HUES6 (cell line): ENCODE measurements at regions not wholly inside any gene's neighbourhood (a gene's known extent, or its start where the extent isn't known, plus 50 kb on each side); places are given as distances from the start of the nearest gene placed in this dataset.

ENCODE experiments used
- H3K27ac ChIP-seq: 2 replicates; pipeline ENCODE4 v1.7.0; 2013; ENCODE audit warnings: low read depth, mild to moderate bottlenecking, low read length, inconsistent platforms
- H3K27me3 ChIP-seq: 2 replicates; pipeline ENCODE4 v1.6.1; 2013; ENCODE audit warnings: low read length; ENCODE audit not compliant: control insufficient read depth, insufficient read depth
- H3K36me3 ChIP-seq: 2 replicates; pipeline ENCODE4 v1.6.1; 2013; ENCODE audit warnings: low read length; ENCODE audit not compliant: control insufficient read depth, insufficient read depth
- H3K4me1 ChIP-seq: 2 replicates; pipeline ENCODE4 v1.6.1; 2013; ENCODE audit warnings: low read length; ENCODE audit not compliant: control insufficient read depth, insufficient read depth
- H3K4me3 ChIP-seq: 2 replicates; pipeline ENCODE4 v1.5.1; 2013; ENCODE audit warnings: low read depth, low read length
- H3K9ac ChIP-seq: one replicate; pipeline ENCODE4 v1.6.1; 2013; ENCODE audit warnings: mild to moderate bottlenecking, low read length
- H3K9me3 ChIP-seq: 2 replicates; pipeline ENCODE4 v1.6.1; 2013; ENCODE audit warnings: low read depth, low read length; ENCODE audit not compliant: control insufficient read depth, insufficient read depth

GRCh38 chr2:8039732-8040131, 642.1 kb upstream of the ID2 start:
- Histone ChIP-seq H3K36me3 (no peaks in the 10 kb centered on the region), H3K4me3 (no peak overlapping the region)

DNA sequence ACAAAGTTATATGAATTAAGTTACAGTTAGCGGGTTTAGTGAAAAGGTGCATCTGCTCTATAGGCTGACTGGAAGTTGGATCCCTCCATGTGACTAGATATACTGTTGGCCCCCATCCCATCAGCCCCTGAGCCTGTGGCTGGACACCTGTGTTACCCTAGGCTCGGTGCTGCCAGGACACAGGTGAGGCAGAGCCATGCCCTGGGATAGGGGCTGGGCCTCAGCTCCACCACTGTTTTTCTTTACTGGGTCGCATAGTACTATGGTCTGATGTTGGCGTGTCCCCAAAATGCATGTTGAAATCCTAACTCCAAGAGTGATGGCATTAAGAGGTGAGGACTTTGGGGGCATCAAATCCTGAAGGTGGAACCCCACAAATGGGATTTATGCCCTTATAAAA, 638.6 kb upstream of the ID2 start:
- Histone ChIP-seq H3K4me3 (no peak overlapping the region), H3K9me3 (peaks cover 5% of the 10 kb centered on the region; the same call in 1 of the 2 replicates), H3K36me3 (no peaks in the 10 kb centered on the region), H3K9ac (no peak overlapping the region), H3K27me3 (no peaks in the 10 kb centered on the region), H3K27ac (no peak overlapping the region), H3K4me1 (no peaks in the 10 kb centered on the region)

More at GRCh38 chr2:8039732-8040131, 642.1 kb upstream of the ID2 start:
- H3K9me3 ChIP-seq = peaks cover 5% of the 10 kb centered on the region; the same call in 1 of the 2 replicates
- H3K27me3 ChIP-seq = no peaks in the 10 kb centered on the region
- no peak overlapping the region for H3K9ac ChIP-seq
- no peak overlapping the region for H3K27ac ChIP-seq
- H3K4me1 ChIP-seq = no peaks in the 10 kb centered on the region

- Histone ChIP-seq H3K4me1 (no peaks in the 10 kb centered on the region), H3K9ac (no peak overlapping the region), H3K27ac (no peak overlapping the region), H3K27me3 (no peaks in the 10 kb centered on the region), H3K4me3 (no peak overlapping the region), H3K9me3 (peaks cover 5% of the 10 kb centered on the region; the same call in 1 of the 2 replicates), H3K36me3 (no peaks in the 10 kb centered on the region)
These were observed 637.7 kb upstream of the ID2 start for GRCh38 chr2:8044046-8044594.

GRCh38 chr2:8045081-8045614, 636.7 kb upstream of the ID2 start:
- H3K9me3 ChIP-seq = peaks cover 5% of the 10 kb centered on the region; the same call in 1 of the 2 replicates
- no peaks in the 10 kb centered on the region for H3K27me3 ChIP-seq
- H3K4me1 ChIP-seq = no peaks in the 10 kb centered on the region
- H3K9ac ChIP-seq = no peak overlapping the region
- no peak overlapping the region for H3K4me3 ChIP-seq
- no peaks in the 10 kb centered on the region for H3K36me3 ChIP-seq
- H3K27ac ChIP-seq = no peak overlapping the region

GRCh38 chr2:8046849-8047248, 635.0 kb upstream of the ID2 start:
- H3K4me1 ChIP-seq = no peaks in the 10 kb centered on the region
- H3K9ac ChIP-seq = no peak overlapping the region
- peaks cover 5% of the 10 kb centered on the region; the same call in 1 of the 2 replicates for H3K9me3 ChIP-seq
- H3K4me3 ChIP-seq = no peak overlapping the region
- H3K27me3 ChIP-seq = no peaks in the 10 kb centered on the region
- no peak overlapping the region for H3K27ac ChIP-seq
- no peaks in the 10 kb centered on the region for H3K36me3 ChIP-seq

DNA sequence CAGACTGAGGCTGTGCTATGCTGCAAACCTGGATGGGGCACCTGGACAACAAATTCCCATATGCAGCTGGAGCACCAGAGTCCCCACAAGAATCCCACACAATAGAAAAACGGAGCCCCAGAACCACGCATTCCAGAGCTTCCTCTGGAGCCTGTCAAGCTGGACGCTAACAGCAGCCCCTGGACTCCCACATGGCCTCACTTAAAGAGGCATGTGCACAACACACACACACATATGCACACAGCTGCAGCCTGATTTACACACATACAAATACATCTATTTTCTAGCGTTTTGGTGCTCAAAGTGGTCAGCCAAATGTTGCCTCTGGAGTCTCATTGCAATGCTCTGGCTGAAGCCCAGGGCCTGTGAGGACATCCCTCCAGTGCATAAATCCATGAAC, 632.7 kb upstream of the ID2 start:
- Histone ChIP-seq H3K36me3 (no peaks in the 10 kb centered on the region), H3K9ac (no peak overlapping the region)

DNA sequence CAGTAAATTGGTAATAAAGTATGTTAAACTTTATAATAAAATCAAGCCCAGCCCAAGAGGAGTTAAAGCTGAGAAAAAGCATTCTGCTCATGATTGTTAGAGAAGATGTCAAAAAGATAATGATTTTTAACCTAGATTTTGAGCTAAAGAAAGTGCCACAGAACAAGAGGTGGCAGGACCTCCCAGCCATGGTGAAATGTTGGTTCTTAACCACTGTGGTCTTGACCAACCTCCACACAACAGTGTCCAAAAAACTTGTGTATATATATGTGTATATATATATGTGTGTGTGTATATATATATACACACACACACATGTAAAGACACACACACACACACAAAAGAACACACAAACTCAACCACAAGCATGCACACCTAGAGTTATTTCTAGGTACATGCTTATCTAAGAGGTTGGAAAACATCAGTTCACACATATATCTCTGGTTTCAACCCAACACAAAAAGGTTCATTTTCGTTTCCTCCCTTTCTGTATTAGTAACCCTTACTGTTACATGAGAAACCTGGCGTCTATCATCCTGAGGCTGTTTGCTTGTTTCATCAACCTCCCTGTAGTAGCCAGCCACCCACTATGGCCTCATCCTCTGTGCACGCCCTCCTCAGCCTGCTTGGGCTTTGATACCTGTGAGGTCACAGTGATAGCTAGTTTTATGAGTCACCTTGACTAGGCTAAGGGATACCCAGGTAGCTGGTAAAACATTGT, 631.8 kb upstream of the ID2 start:
- Histone ChIP-seq H3K4me3 (no peak overlapping the region), H3K4me1 (no peaks in the 10 kb centered on the region), H3K9ac (no peak overlapping the region), H3K27ac (no peak overlapping the region), H3K27me3 (no peaks in the 10 kb centered on the region), H3K36me3 (no peaks in the 10 kb centered on the region), H3K9me3 (no peaks in the 10 kb centered on the region)

More for the DNA sequence above, 632.7 kb upstream of the ID2 start:
- Histone ChIP-seq H3K9me3 (no peaks in the 10 kb centered on the region), H3K27ac (no peak overlapping the region), H3K27me3 (no peaks in the 10 kb centered on the region), H3K4me3 (no peak overlapping the region), H3K4me1 (no peaks in the 10 kb centered on the region)

DNA sequence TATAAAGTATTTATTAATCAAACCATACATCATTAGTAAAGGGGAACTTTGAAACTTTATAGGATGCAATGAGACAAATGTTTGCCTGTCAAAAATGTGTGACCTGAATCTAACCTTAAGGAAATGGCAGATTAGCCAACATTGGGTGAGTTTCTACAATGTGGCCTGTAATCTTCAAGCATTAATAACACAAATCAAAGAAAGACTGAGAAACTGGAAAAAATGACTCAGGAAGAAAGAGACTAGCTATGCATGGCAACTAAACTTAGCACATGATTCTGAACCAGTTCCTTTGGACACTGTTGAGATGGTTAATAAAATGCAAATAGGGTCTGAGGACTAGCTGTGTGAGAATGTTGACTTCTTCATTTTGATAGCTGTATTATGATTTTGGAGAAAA, 628.6 kb upstream of the ID2 start:
- Histone ChIP-seq H3K4me1 (no peaks in the 10 kb centered on the region), H3K27me3 (no peaks in the 10 kb centered on the region), H3K4me3 (no peak overlapping the region), H3K27ac (no peak overlapping the region), H3K36me3 (no peaks in the 10 kb centered on the region), H3K9ac (no peak overlapping the region), H3K9me3 (peaks cover 6% of the 10 kb centered on the region)

GRCh38 chr2:8054070-8054469, 627.8 kb upstream of the ID2 start:
- H3K9ac ChIP-seq = no peak overlapping the region
- no peaks in the 10 kb centered on the region for H3K36me3 ChIP-seq
- H3K4me1 ChIP-seq = no peaks in the 10 kb centered on the region
- H3K27me3 ChIP-seq = no peaks in the 10 kb centered on the region
- peaks cover 6% of the 10 kb centered on the region for H3K9me3 ChIP-seq
- H3K27ac ChIP-seq = no peak overlapping the region
- no peak overlapping the region for H3K4me3 ChIP-seq

DNA sequence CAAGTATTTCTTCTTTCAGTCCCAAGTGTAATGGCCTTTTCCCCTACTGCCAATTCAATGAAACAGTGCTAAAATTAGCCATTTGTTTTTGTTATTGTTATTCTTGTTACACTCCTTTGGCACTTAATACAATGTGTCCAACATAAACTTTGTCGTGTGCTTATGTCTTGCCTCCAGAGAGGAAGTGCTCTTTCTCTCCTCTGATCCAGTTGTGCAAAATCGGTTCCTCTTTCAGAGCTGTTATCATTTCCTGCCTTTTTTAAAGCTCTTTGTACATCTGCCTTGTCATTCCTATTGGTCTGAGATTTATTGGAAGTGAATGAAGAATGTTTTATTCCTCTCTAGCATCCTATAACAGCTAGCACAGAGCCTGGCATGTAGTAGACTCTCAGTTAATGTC, 623.2 kb upstream of the ID2 start:
- Histone ChIP-seq H3K9ac (no peak overlapping the region), H3K27ac (no peak overlapping the region), H3K27me3 (no peaks in the 10 kb centered on the region), H3K4me3 (no peak overlapping the region), H3K9me3 (peaks cover 6% of the 10 kb centered on the region), H3K4me1 (no peaks in the 10 kb centered on the region), H3K36me3 (no peaks in the 10 kb centered on the region)

DNA sequence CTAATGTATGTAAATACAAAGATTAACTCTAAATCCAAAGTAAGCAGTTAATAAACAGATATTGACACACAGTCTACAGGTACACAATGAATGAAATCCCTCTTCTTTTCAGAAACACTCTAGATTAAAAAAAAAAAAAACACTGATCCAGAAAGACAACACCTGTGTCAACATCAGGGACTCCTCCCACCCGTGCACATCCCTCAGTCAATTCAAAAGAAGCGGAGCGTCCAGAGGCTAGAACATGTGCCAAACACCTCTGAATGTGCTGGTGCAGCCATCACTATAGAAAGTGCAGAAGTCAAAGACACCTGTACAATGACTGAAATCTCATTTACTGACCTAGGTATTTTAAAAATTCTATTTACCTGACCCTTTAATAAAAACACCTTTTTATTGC, 622.6 kb upstream of the ID2 start:
- Histone ChIP-seq H3K27ac (no peak overlapping the region), H3K9me3 (peaks cover 6% of the 10 kb centered on the region), H3K9ac (no peak overlapping the region), H3K4me3 (no peak overlapping the region), H3K36me3 (no peaks in the 10 kb centered on the region), H3K27me3 (no peaks in the 10 kb centered on the region), H3K4me1 (no peaks in the 10 kb centered on the region)
